Gastroesophageal sphincter (tissue), 3 donors: ENCODE measurements at regions not wholly inside any gene's neighbourhood (a gene's known extent, or its start where the extent isn't known, plus 50 kb on each side); places are given as distances from the start of the nearest gene placed in this dataset.

Experiments
- EP300 ChIP-seq: sonication (generic); formaldehyde crosslinking; IDR thresholded peaks from one replicate; pipeline ENCODE4 v1.6.1; 2017; ENCODE audit warnings: antibody characterized with exemption, mild to moderate bottlenecking
- POLR2A ChIP-seq, 2 donors: fragments of 450-650 bp; IDR thresholded peaks; one replicate each; pipeline ENCODE4 v1.6.1; 2017; ENCODE audit warnings: antibody characterized with exemption in 2 of 2, mild to moderate bottlenecking in 2 of 2, moderate library complexity in 1 of 2
- POLR2AphosphoS5 ChIP-seq: sonication (generic); formaldehyde crosslinking; IDR thresholded peaks from one replicate; pipeline ENCODE4 v1.6.1; 2017; ENCODE audit warnings: antibody characterized with exemption
- TF ChIP-seq, protein P1 (sequence below), 4 experiments: fragments of 200-600 bp in 2 of 4; fragments of 450-650 bp in 2 of 4; sonication (generic) in 1 of 4; IDR thresholded peaks; one replicate each; pipeline ENCODE4 v1.5.1; 2017 to 2019; ENCODE audit warnings: antibody characterized with exemption in 4 of 4, mild to moderate bottlenecking in 2 of 4, moderate library complexity in 2 of 4

DNA sequence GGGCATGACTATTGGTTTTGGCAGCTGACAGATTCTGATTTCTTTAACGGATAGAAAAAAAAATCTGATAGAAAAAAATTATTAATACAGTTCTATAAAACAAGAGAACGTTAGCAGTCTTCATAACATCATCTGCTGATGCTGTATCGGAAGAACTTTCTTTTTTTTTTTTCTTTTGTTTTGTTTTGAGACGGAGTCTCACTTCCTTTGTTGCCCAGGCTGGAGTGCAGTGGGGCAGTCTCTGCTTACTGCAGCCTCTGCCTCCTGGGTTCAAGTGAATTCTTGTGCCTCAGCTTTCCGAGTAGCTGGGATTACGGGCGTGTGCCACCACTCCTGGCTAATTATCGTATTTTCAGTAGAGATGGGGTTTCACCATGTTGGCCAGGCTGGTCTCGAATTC, 271.2 kb upstream of the DPPA4 start:
- TF ChIP-seq, protein P1, sequence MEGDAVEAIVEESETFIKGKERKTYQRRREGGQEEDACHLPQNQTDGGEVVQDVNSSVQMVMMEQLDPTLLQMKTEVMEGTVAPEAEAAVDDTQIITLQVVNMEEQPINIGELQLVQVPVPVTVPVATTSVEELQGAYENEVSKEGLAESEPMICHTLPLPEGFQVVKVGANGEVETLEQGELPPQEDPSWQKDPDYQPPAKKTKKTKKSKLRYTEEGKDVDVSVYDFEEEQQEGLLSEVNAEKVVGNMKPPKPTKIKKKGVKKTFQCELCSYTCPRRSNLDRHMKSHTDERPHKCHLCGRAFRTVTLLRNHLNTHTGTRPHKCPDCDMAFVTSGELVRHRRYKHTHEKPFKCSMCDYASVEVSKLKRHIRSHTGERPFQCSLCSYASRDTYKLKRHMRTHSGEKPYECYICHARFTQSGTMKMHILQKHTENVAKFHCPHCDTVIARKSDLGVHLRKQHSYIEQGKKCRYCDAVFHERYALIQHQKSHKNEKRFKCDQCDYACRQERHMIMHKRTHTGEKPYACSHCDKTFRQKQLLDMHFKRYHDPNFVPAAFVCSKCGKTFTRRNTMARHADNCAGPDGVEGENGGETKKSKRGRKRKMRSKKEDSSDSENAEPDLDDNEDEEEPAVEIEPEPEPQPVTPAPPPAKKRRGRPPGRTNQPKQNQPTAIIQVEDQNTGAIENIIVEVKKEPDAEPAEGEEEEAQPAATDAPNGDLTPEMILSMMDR (IDR thresholded peaks at IDR 0.05) = no peak
- TF ChIP-seq POLR2A (IDR thresholded peaks at IDR 0.05) (no peak), POLR2AphosphoS5 (no peak), EP300 (no peak)
